DND-41 (cell line): ENCODE measurements at regions not wholly inside any gene's neighbourhood (a gene's known extent, or its start where the extent isn't known, plus 50 kb on each side); places are given as distances from the start of the nearest gene placed in this dataset.

Source experiments
- CTCF ChIP-seq: IDR thresholded peaks from 2 replicates; pipeline ENCODE4 v1.5.1; 2012; ENCODE audit warnings: borderline replicate concordance, low read length, moderate library complexity, mild to moderate bottlenecking; ENCODE audit not compliant: poor library complexity, severe bottlenecking; ENCODE audit errors: extremely low read depth
- EZH2 ChIP-seq: IDR thresholded peaks from 3 replicates; pipeline ENCODE4 v1.6.1; 2012; ENCODE audit warnings: borderline replicate concordance, low read depth, mild to moderate bottlenecking, moderate library complexity, low read length, inconsistent platforms; ENCODE audit not compliant: severe bottlenecking

GRCh38 chr1:116852910-116853309 is 56.8 kb upstream of the PTGFRN start:
- TF ChIP-seq CTCF (no peak), EZH2 (no peak)
